Astrocyte of the cerebellum (primary cell): ENCODE measurements at regions not wholly inside any gene's neighbourhood (a gene's known extent, or its start where the extent isn't known, plus 50 kb on each side); places are given as distances from the start of the nearest gene placed in this dataset.

ENCODE experiments used
- DNase-seq: peaks from one replicate; pipeline ENCODE4 v3.0.0-alpha.2; 2011; ENCODE audit warnings: low read depth
- H3K4me3 ChIP-seq: 2 replicates; pipeline ENCODE4 v1.5.1; 2011; ENCODE audit warnings: mild to moderate bottlenecking, low read depth, low read length, moderate library complexity
- in situ Hi-C: cut with HindIII; loops from 2 replicates; pipeline ENCODE4 v1.10.0; 2017; ENCODE audit warnings: low sequenced_read_pairs
- TF ChIP-seq, protein P1 (sequence below): IDR thresholded peaks from 2 replicates; pipeline ENCODE4 v1.5.1; 2012; ENCODE audit warnings: low read length, low read depth, moderate library complexity, mild to moderate bottlenecking; ENCODE audit errors: missing control alignments

DNA sequence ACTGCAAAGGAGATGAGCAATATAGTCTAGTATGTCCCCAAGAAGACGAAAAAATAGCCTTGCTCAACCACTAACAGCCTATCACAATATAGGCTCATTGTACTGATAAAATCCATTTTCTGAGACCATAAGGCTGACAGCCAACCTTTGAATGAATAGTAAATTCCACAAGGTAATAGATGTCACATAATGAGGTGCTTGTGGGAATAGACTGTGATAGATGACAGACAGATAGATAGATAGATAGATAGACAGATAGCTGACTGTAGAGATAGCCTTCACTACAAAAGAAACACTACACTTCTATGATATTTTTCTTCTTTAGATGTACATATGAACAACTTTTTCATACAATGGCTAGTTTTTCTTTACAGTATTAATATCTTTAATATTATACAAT lies 760.3 kb upstream of the NRSN1 start:
- in situ Hi-C loops = no loop called here
- no peak overlapping the region for H3K4me3 ChIP-seq
- DNase-seq = no peak
- TF ChIP-seq, protein P1, sequence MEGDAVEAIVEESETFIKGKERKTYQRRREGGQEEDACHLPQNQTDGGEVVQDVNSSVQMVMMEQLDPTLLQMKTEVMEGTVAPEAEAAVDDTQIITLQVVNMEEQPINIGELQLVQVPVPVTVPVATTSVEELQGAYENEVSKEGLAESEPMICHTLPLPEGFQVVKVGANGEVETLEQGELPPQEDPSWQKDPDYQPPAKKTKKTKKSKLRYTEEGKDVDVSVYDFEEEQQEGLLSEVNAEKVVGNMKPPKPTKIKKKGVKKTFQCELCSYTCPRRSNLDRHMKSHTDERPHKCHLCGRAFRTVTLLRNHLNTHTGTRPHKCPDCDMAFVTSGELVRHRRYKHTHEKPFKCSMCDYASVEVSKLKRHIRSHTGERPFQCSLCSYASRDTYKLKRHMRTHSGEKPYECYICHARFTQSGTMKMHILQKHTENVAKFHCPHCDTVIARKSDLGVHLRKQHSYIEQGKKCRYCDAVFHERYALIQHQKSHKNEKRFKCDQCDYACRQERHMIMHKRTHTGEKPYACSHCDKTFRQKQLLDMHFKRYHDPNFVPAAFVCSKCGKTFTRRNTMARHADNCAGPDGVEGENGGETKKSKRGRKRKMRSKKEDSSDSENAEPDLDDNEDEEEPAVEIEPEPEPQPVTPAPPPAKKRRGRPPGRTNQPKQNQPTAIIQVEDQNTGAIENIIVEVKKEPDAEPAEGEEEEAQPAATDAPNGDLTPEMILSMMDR = no peak

- TF ChIP-seq, protein P1 = no peak
- no peak for DNase-seq
- H3K4me3 ChIP-seq = no peak overlapping the region
- in situ Hi-C loops = no loop called here
Observed at GRCh38 chr6:23367311-23367710, 758.7 kb upstream of the NRSN1 start.

DNA sequence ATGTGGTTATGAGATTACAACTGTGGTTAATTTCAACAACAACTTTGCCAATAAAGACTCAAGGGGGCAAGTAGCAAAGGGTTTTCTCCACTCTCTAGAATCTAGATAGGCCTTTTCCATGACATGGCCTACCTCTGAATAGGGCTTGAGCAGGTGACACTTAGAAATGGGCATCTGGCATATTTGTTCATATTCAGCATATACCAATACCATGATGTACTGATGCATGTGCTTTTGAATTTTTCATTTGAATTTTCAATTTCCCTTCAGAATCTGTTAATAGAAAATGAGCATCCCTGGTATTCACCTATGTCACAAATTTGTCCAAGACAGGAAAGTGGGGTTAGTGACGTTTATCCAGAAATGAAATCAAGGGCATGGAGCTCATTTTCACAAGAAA lies 757.5 kb upstream of the NRSN1 start:
- in situ Hi-C loops = no loop called here
- no peak for DNase-seq
- TF ChIP-seq, protein P1 = no peak
- no peak overlapping the region for H3K4me3 ChIP-seq

DNA sequence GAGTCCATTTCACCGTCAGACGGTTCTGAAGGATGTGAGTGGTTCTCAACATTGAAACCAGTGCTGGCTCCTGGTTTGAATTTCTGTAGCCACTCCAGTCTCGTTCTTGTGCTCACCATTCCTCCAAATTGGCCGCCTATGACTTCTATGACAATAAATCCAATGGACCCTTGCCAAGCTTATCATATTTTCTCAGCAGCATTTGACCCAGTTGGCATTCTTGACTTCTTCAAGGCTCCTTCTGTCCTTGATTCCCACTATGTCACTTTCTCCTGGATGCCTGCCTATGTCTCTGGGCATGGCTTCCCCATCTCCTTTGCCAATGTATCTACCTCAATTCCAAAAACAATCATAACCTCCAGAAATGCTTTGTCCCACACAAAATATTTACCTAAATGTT lies 756.0 kb upstream of the NRSN1 start:
- TF ChIP-seq, protein P1 = no peak
- no peak overlapping the region for H3K4me3 ChIP-seq
- DNase-seq = no peak
- in situ Hi-C loops = no loop called here

DNA sequence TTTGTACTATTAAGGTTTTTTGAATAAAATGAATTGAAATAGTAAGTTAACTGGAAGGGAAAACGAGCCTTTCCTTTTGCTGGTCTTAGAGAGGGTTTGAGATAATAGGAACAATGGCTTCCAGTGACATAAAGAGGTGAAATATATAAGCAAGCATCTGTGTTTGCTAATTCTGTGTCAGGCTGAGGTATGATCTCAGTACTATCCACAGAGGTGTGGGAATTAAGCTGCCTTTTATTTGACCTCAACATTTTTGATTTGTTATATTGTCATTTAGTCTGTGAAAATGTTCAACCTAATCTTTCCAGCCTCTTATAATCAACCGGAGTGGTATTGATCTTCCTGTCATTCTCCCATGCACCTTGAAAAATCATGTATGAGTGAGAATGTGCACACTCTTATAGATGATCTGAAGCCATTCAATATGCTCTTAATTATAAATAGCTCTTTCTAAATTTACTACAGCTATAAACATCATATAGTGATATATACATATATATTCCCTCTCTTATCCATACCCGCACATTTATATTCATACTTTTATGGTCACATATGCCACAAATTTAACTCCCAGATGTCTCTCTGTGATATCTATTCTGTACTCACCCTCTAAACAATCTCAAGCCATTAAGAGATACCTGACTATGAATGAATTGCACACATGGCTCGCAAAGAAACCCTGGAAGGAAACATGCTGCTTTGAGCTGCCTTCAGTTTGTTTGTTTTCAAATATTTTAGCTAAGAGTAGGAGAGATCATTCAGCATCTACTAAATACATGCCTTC lies 754.7 kb upstream of the NRSN1 start:
- TF ChIP-seq, protein P1 = no peak
- no peak for DNase-seq
- H3K4me3 ChIP-seq = no peak overlapping the region
- in situ Hi-C loops = no loop called here

DNA sequence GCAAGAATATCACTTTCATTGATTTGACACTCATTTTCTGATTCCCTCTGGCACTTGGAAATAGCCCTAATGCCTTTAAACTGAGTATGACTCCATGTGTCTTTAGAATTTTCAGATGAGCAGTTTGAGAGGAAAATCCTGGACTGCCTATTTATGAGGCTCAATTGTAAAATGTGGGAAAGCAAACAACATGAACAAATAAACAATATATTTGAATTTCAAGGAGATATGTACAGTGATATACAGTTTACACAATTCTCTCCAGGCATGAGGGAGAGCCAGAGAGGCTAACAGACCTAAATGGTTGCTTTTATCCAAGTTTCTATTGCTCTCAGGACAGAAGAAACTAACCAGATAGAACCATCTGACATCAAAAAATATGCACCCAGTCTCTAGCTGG lies 748.2 kb upstream of the NRSN1 start:
- no peak for DNase-seq
- in situ Hi-C loops = no loop called here
- TF ChIP-seq, protein P1 = no peak
- H3K4me3 ChIP-seq = no peak overlapping the region
